Natural killer cell (primary cell): ENCODE measurements at regions not wholly inside any gene's neighbourhood (a gene's known extent, or its start where the extent isn't known, plus 50 kb on each side); places are given as distances from the start of the nearest gene placed in this dataset.

Source experiments
- ATAC-seq, 3 donors: fragments of 150-1000 bp in 2 of 3; fragments of 200-7000 bp in 1 of 3; cut with Tn5 transposase; 1 replicate in 1 of 3; 2 replicates in 2 of 3; pipeline ENCODE4 v1.10.0; 2021; ENCODE audit warnings: mild to moderate bottlenecking in 2 of 3, moderate library complexity in 2 of 3
- DNase-seq, 2 donors: peaks; one replicate each; pipeline versions ENCODE4 v3.0.0 to v3.0.0-alpha.2; 2013 to 2021; ENCODE audit warnings: mixed read lengths in 1 of 2
- H3K27ac ChIP-seq: one replicate; pipeline ENCODE4 v1.5.1; 2013; ENCODE audit warnings: mild to moderate bottlenecking, low read length
- H3K27me3 ChIP-seq: one replicate; pipeline ENCODE4 v1.6.1; 2013; ENCODE audit warnings: low read length; ENCODE audit not compliant: control insufficient read depth, insufficient read depth
- H3K36me3 ChIP-seq: one replicate; pipeline ENCODE4 v1.6.1; 2013; ENCODE audit warnings: low read length; ENCODE audit not compliant: control insufficient read depth, insufficient read depth
- H3K4me1 ChIP-seq: one replicate; pipeline ENCODE4 v1.6.1; 2013; ENCODE audit warnings: low read length; ENCODE audit not compliant: control insufficient read depth, insufficient read depth
- H3K4me3 ChIP-seq: one replicate; pipeline ENCODE4 v1.5.1; 2013; ENCODE audit warnings: low read length
- H3K9me3 ChIP-seq: one replicate; pipeline ENCODE4 v1.6.1; 2013; ENCODE audit warnings: low read length; ENCODE audit not compliant: control insufficient read depth, insufficient read depth
- H3K27ac Mint-ChIP-seq, 2 donors: one replicate each; pipeline ENCODE4 v1.8.0; 2022; ENCODE audit warnings: mild to moderate bottlenecking in 2 of 2, mixed read lengths in 2 of 2, moderate library complexity in 1 of 2
- H3K27me3 Mint-ChIP-seq, 2 donors: one replicate each; pipeline ENCODE4 v1.8.0; 2022; ENCODE audit warnings: low read depth in 2 of 2, mixed read lengths in 2 of 2
- H3K36me3 Mint-ChIP-seq: one replicate; pipeline ENCODE4 v1.8.0; 2022; ENCODE audit warnings: mixed read lengths
- H3K4me1 Mint-ChIP-seq, 2 donors: one replicate each; pipeline ENCODE4 v1.8.0; 2022; ENCODE audit warnings: mixed read lengths in 2 of 2
- H3K4me3 Mint-ChIP-seq: one replicate; pipeline ENCODE4 v1.8.0; 2022; ENCODE audit warnings: mild to moderate bottlenecking, moderate library complexity, mixed read lengths
- H3K9me3 Mint-ChIP-seq, 2 donors: one replicate each; pipeline ENCODE4 v1.8.0; 2022; ENCODE audit warnings: mixed read lengths in 2 of 2
- WGBS: methylation state at CpG from one replicate; pipeline ENCODE4 v1.1.7; 2013; ENCODE audit warnings: missing lambda C conversion rate; ENCODE audit not compliant: insufficient coverage; 5-methylcytosine and 5-hydroxymethylcytosine counted together
- intact Hi-C: fragments of 100-400 bp; cut with micrococcal nuclease; formaldehyde crosslinking; loops from one replicate; pipeline ENCODE4 v1.14.2; 2022
- TF ChIP-seq, protein P1 (sequence below): fragments of 200-600 bp; IDR thresholded peaks from one replicate; pipeline ENCODE4 v1.8.0; 2022; ENCODE audit warnings: antibody characterized with exemption

GRCh38 chr9:99743006-99743405 is 78.7 kb upstream of the NR4A3 start:
- no CpG with 5 or more reads among the region's 2 CpGs for WGBS
- Mint-ChIP-seq H3K4me3 (no peak overlapping the region), H3K27me3 (peaks cover 0 to 3% of the 10 kb centered on the region in 2 donors), H3K4me1 (no peaks in the 10 kb centered on the region), H3K9me3 (no peaks in the 10 kb centered on the region), H3K36me3 (no peaks in the 10 kb centered on the region), H3K27ac (no peak overlapping the region)
- intact Hi-C loops, result no loop called here
- Histone ChIP-seq H3K4me3 (no peak overlapping the region), H3K4me1 (no peaks in the 10 kb centered on the region), H3K27me3 (peaks cover 2% of the 10 kb centered on the region), H3K9me3 (no peaks in the 10 kb centered on the region), H3K27ac (no peak overlapping the region), H3K36me3 (no peaks in the 10 kb centered on the region)
- DNase-seq (no peak), ATAC-seq (no peak)
- TF ChIP-seq, protein P1, sequence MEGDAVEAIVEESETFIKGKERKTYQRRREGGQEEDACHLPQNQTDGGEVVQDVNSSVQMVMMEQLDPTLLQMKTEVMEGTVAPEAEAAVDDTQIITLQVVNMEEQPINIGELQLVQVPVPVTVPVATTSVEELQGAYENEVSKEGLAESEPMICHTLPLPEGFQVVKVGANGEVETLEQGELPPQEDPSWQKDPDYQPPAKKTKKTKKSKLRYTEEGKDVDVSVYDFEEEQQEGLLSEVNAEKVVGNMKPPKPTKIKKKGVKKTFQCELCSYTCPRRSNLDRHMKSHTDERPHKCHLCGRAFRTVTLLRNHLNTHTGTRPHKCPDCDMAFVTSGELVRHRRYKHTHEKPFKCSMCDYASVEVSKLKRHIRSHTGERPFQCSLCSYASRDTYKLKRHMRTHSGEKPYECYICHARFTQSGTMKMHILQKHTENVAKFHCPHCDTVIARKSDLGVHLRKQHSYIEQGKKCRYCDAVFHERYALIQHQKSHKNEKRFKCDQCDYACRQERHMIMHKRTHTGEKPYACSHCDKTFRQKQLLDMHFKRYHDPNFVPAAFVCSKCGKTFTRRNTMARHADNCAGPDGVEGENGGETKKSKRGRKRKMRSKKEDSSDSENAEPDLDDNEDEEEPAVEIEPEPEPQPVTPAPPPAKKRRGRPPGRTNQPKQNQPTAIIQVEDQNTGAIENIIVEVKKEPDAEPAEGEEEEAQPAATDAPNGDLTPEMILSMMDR, result no peak

GRCh38 chr9:99743455-99743854 is 78.2 kb upstream of the NR4A3 start:
- no peaks in the 10 kb centered on the region for H3K36me3 Mint-ChIP-seq
- DNase-seq, result no peak
- H3K4me1 Mint-ChIP-seq, result no peaks in the 10 kb centered on the region
- H3K27me3 Mint-ChIP-seq, result peaks cover 0 to 3% of the 10 kb centered on the region in 2 donors
- H3K4me3 Mint-ChIP-seq, result no peak overlapping the region
- H3K27ac Mint-ChIP-seq, result no peak overlapping the region
- Histone ChIP-seq H3K27ac (no peak overlapping the region), H3K4me1 (no peaks in the 10 kb centered on the region), H3K27me3 (no peaks in the 10 kb centered on the region), H3K36me3 (no peaks in the 10 kb centered on the region), H3K9me3 (no peaks in the 10 kb centered on the region), H3K4me3 (no peak overlapping the region)
- intact Hi-C loops, result no loop called here
- no peak for ATAC-seq
- no peaks in the 10 kb centered on the region for H3K9me3 Mint-ChIP-seq
- TF ChIP-seq, protein P1, result no peak
- 93% methylated on average over 3 of the region's 3 CpGs for WGBS

DNA sequence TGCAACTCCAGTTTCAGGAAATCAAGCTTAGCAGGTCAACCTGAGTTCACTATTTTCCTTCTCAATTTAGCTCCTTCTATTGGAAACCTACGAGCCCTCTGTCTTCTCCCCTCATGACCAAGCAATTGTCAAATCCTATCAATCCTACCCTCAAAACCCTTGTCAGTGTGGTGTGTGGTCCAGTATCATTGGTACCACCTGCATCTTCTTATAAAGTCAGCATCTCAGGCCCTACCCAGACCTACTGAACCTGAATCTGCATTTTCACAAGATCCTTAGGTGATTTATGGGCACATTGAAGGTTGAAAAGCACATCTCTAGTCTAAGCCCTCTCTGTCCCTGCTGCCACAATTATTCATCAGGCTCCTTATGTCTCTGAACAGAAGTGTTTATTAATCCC is 77.6 kb upstream of the NR4A3 start:
- TF ChIP-seq, protein P1, result no peak
- Histone ChIP-seq H3K9me3 (no peaks in the 10 kb centered on the region), H3K27me3 (no peaks in the 10 kb centered on the region), H3K4me1 (no peaks in the 10 kb centered on the region), H3K27ac (no peak overlapping the region), H3K36me3 (no peaks in the 10 kb centered on the region), H3K4me3 (no peak overlapping the region)
- no peaks in the 10 kb centered on the region for H3K4me1 Mint-ChIP-seq
- H3K27me3 Mint-ChIP-seq, result peaks cover 0 to 3% of the 10 kb centered on the region in 2 donors
- 44% methylated on average over 1 of the region's 1 CpG for WGBS
- no peak overlapping the region for H3K4me3 Mint-ChIP-seq
- DNase-seq (no peak), ATAC-seq (no peak)
- H3K27ac Mint-ChIP-seq, result no peak overlapping the region
- H3K9me3 Mint-ChIP-seq, result no peaks in the 10 kb centered on the region
- no peaks in the 10 kb centered on the region for H3K36me3 Mint-ChIP-seq
- intact Hi-C loops, result no loop called here

DNA sequence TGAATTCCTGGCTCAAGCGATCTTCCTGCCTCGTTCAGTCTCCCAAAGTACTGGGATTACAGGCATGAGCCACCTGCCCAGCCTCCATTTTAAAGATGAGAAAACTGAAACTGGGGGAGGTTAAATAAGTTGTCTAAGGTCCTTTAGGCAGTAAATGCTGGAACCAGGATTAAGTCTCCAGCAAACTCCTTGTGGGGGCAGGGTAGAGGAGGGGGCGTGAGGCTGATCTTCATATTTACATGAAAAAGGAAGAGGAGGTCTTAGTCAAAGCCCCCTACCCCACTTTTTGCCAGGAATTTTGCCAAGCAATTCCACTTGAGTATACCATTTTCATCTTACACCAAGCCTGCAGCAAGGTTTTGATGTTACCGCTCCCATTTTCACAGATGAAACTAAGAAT is 76.6 kb upstream of the NR4A3 start:
- Mint-ChIP-seq H3K4me3 (no peak overlapping the region), H3K27me3 (peaks cover 0 to 3% of the 10 kb centered on the region in 2 donors), H3K36me3 (no peaks in the 10 kb centered on the region), H3K4me1 (no peaks in the 10 kb centered on the region), H3K27ac (no peak overlapping the region), H3K9me3 (no peaks in the 10 kb centered on the region)
- Histone ChIP-seq H3K4me3 (no peak overlapping the region), H3K36me3 (no peaks in the 10 kb centered on the region), H3K27me3 (no peaks in the 10 kb centered on the region), H3K4me1 (no peaks in the 10 kb centered on the region), H3K9me3 (no peaks in the 10 kb centered on the region), H3K27ac (no peak overlapping the region)
- DNase-seq (no peak), ATAC-seq (no peak)
- 100% methylated on average over 4 of the region's 4 CpGs for WGBS
- intact Hi-C loops, result no loop called here
- TF ChIP-seq, protein P1, result no peak
